NT2/D1 (cell line): ENCODE measurements at regions not wholly inside any gene's neighbourhood (a gene's known extent, or its start where the extent isn't known, plus 50 kb on each side); places are given as distances from the start of the nearest gene placed in this dataset.

Experiments
- YY1 ChIP-seq: IDR thresholded peaks from 2 replicates; pipeline ENCODE4 v1.6.1; 2011; ENCODE audit not compliant: insufficient read length, insufficient read depth
- ZNF274 ChIP-seq: IDR thresholded peaks from 2 replicates; pipeline ENCODE4 v1.6.1; 2011; ENCODE audit warnings: mild to moderate bottlenecking, low read depth, low read length

DNA sequence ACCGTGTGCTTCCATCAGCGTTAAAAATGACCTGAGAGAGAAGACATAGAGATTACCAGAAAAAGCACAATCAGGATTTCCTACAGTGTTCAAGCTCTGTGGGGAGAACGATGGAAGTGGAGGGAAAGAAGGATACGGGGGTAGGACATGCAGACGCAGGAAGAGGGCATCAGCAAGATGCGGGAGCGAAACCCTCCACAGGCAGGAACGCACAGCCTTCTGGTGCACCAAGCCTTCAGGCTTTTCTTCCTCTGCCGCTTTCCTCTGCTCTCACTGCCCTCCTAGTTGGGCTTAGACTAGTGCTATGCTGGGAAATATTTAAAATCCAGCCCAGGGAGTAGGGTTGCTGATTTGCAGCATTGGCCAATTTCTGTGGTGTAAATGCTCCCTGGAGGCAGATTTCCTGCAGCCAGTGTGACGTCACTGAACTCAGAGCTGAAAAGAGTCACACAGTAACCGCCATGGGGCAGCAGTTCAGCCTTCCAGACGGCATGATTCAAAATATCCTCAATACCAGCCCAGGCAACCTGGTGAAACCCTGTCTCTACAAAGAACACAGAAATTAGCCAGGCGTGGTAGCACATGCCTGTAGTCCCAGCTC, 205.1 kb upstream of the SOX1 start:
- TF ChIP-seq YY1, result no peak
- TF ChIP-seq ZNF274, result no peak
